Left renal cortex interstitium (tissue), 4 donors: ENCODE measurements at regions not wholly inside any gene's neighbourhood (a gene's known extent, or its start where the extent isn't known, plus 50 kb on each side); places are given as distances from the start of the nearest gene placed in this dataset.

Experiments
- DNase-seq, 4 donors: peaks; one replicate each; pipeline ENCODE4 v3.0.0-alpha.2; 2013; ENCODE audit warnings: low read depth in 4 of 4, low spot score in 2 of 4, missing footprints in 1 of 4

DNA sequence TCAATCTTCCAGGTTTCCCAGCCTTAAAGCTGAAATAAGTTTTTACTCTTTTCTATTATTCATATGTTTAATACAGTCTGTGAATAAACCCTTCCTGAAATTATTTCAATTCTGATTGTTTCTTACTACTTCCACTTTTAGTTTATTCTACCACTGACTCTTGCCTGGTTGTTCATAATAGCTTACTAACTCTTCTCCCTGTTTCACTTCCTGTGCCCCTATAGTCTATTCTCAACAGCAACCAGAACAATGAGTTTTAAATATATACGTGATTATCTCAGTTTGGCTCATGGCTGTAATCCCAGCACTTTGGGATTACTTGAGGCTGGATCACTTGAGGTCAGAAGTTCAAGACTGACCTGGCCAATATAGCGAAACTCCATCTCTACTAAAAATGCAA, 408.0 kb upstream of the SPOCK3 start:
- DNase-seq: no peak

DNA sequence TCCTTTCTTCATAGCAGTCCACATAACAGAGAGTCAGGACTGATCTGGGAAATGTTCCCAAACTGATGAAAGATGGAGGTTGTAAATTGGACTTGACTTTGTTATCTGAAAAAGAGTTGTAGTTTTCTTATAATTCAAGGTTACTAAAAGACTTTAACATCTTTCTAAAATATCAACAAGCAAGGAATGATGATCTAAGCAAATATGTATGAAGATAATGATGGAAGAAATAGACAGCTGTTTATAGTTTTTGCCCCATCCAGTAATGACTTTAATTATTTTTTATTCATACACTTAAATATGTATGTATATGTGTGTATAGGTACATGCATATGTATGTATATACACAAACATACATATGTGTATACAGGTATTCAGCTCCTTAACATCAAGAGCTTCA, 411.1 kb upstream of the SPOCK3 start:
- DNase-seq: no peak

DNA sequence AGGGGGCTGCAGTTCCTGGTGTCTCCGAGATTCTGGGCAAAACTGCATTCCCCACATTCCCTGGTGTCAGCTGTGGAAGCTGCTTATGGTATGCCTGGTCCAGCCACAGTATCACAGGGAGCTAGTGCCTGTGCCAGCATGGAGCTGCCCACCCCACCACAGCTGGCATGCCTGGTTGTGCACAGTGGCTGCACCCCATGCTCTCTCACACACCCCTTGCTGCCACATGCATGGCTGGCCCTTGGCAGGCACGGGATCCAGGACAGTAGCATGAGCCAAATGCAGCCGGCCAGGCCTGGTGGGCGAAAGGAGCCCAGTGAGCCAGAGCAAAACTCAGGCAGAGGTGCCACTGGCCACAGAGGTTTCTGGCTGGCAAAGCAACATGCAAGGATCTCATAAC, 418.0 kb upstream of the SPOCK3 start:
- no peak for DNase-seq

DNA sequence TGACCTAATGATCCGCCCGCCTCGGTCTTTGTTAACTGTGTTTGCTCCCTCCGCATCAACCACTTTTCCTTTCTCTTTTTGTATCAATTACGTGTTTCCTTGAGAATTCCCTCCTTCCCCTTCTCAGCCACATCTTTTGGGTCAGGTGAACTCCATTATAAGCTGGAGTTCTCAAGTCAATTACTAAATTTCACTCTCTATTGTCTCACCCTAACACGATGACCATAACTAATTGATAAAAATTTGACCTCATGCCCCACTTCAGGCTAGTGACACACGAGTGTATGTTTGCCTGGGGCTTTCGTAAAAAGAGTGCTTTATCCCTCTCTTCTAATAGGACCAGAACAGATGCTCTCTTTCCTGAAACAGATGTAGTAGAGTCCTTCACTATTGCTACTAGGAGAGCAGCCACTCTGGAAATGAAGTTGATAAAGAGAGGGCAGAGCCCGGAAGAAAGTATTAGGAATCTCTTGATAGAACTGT, 403.6 kb upstream of the ANXA10 start:
- DNase-seq: no peak

DNA sequence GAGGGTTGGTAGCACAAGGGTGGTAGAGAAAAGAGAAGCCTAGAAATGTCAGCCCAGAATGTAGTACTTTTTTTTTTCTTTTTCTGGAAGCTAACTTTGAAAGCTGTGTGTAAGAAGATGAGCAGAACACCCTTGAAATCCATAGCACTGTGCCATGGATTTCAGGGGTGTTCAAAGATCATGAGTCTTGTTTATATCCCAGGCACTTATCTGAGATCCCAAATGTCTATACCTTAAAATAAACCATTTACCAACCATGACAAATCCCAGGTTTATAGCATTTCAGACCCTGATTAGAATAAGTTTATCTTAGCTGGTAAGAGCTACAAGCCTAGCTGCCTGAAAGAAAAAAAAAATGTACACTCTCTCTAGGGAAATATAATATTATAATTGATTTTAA, 389.9 kb upstream of the ANXA10 start:
- DNase-seq: no peak

DNA sequence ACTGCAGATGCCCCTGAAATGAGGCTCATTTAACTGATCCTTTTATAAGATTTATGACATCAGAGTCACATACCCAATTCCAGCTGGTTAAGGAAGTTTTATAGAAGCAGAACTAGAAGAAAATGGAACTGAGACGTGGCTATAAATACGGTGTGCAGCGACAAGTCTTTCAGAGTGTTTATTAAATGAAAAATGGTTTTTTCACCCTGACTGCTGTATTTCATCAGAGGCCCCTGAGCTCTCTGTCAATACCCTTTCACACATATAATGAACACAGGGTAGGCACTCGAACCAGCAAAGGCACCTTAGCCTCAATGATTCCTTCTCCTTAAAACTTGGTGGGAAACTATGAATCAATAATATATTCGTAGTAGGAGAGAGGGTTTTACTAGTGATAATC, 380.8 kb upstream of the ANXA10 start:
- DNase-seq: no peak

DNA sequence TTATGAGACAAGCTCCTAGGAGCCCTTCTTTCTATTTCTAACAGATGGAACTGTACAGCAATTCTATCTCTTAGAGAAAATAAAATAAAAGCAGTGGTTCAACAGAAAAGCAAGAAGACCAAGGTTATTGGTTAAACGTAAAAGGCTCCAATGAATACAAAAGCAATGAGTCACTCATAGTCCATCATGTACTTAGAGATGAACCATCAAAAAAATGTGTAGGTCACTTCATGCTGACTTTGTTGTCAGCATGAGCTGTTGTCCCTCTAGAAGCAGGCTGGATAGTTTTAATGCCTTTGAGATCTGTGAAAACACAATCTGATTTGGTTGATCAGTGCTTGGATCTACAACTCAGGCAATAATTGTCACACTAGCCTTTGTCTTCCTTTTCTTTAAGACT, 378.6 kb upstream of the ANXA10 start:
- DNase-seq: no peak

DNA sequence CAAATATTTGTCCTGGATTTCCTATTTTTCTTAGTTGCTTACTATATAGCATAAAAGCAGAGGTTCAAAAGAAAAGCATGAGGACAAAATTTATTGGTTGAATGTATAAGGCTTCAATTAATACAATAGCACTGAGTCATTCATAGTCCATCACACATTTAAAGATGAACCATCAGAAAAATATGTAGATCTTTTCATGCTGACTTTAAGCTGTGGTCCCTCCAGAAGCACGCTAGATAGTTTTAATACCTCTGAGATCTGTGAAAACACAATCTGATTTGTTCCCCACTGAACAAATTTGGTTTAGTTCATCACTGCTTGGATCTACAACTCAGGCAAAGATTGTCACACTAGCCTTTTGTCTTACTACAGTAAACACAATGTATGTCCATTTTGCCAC, 377.2 kb upstream of the ANXA10 start:
- no peak for DNase-seq

DNA sequence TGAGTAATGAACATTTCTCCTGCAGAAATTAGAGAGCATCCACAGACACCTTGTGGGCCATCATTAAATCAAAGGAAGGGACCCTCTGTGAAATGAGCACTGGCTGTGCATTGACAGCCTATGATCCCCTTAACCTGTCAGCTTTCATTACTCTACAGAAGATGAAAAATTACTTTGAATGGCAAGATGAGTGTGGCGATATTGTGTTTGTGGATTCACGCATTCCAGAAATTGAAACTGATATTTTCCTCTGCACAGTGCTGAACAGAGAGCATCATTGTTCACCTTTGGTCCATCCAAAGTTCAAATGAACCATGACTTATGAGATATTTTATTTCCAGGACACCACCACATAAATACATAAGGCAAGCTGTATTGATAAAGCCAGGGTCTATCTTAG, 374.8 kb upstream of the ANXA10 start:
- DNase-seq: no peak

DNA sequence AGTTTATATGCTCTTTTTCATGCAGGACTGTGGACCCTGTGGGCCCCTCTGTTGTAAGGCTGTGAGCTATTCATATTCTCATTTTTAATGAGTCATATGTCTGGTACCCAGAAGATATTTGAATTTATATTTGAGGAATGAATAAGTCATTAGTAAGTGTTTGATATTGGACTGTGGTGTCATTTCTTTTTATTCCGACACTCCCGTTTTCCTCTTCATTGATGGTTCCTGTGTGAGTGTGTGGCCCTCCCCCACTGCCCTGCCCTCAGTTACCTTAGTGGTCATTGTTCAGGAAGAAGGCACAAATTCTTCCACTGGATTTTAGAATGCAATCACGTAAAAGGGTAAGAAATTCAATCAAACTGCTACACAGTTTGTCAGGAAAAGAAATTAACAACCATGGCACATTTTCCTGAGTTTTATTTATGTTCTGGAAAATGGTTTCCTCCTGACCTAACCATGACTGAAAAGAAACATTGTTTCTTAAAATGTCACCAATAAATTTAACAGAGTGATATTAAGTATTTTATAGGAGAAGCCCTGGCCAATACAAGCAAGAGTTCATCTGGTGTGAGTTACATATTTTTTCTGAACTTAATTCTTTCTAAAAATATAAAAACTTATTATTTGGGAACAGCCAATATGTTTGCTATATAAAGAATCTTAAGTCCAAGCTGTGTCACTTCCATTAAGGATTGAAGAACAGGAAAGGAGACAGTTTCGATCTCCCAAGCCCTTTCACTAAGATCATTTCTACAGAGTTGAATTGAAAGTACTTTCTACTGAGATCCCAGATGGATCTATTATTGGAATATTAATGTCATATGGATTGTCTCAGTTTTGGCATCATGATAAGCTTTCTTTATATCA, 370.5 kb upstream of the ANXA10 start:
- DNase-seq: no peak

DNA sequence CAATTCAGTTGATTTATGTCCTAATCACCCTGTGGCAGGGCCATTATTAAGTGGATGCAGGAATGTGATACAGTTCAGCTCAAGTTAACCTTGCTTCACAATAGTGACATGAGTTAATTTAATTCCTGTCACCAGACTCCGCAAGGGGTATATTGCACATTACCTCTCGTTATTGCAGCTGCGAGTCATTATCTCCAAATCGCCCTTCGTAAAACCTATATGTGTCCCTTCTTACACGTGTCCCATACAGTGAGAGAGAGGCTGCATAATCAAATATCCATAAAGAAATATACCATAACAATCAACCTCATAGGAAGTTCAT, 369.9 kb upstream of the ANXA10 start:
- no peak for DNase-seq

DNA sequence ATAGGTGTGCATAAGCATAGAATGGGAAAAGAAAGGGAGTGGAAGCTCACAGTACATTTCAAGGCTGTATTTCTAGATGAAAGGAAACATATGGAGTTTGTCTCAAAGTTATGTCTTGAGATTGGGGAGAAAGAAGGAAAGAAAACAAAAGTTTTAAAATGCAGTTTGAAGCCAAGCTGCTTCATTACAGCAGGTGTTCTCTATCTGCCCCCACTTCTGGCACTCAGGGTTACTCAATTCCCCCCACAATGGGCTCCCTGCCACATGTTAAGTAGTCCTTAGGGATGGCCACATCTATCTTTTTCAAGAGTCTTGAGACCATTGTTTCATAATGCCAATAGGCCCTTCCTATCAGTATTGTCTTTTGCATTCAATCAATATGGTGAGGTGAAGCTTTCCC, 367.4 kb upstream of the ANXA10 start:
- no peak for DNase-seq

DNA sequence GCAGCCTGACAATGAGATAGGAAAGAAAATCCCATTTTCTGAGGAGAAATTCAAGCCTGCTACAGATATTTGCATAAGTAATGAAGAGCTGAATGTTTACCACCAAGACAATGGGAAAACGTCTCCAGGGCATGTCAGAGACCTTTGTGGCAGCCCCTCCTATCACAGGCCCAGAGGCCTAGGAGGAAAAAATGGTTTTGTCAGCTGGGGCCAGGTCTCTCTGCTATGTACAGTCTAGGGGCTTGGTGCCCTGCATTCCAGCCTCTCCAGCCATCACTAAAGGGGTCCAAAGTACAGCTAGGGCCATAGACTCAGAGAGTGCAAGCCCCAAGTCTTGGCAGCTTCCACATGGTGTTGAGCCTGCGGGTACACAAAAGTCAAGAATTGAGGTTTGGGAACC, 361.6 kb upstream of the ANXA10 start:
- no peak for DNase-seq

DNA sequence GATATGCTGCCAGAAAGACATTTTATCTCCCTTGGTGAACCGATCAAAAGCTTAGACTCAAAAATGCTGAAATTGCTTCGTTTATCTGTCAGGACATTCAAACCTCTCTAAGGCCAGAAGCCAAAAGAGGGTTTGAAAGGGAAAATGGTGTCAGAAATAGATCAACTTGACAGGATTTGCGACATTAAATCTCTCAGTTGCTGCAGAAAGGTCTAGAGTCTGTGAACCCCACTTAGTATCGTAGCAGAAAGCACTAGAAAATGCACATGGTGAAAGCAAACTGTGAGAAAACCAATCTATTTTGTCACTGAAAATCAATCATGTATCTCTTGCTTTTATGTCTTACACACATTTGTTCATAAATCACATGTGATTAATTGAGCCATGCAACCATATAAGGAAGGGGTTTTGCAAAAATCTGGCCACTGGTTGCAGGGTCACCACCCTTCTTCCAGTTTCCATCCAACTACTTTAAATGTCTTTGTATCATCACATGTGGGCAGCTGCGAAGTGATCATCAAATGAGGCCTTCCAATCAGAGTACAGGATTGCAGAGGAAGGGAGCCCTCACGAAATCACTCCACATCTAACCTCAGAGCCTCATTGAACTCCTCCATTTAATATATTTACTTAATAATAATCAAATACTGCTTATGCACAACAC, 347.2 kb upstream of the ANXA10 start:
- DNase-seq: no peak

DNA sequence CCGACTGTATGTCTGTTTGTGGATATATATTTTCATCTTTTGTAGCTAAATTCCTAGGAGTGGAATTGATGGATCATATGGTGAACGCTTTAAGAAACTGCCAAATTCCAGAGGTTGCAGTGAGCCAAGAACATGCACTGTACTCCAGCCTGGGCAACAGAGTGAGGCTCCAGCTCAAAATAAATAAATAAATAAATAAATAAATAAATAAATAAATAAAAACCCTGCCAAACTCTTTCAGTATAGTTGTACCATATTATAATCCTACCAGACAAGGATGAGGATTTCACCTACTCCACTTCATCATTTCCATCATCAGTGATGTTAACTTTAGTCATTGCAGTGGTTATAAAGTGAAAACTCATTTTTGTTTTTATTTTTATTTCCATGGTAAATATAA, 325.1 kb upstream of the ANXA10 start:
- no peak for DNase-seq

DNA sequence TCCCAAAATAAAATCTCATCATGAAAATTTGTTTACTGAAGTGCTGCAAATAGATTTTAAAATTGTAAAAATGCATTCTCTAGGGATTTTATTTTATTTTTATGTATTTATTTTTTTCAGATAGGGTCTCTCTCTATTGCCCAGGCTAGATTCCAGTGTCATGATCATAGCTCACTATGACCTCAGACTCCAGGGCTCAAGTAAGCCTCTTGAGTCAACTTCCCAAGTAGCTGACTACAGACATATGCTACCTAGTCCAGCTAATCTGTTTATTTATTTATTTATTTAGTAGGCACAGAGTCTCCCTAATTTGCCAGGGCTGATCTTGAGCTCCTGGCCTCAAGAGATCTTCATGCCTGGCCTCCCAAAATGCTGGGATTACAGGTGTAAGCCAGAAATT, 317.7 kb upstream of the ANXA10 start:
- no peak for DNase-seq

DNA sequence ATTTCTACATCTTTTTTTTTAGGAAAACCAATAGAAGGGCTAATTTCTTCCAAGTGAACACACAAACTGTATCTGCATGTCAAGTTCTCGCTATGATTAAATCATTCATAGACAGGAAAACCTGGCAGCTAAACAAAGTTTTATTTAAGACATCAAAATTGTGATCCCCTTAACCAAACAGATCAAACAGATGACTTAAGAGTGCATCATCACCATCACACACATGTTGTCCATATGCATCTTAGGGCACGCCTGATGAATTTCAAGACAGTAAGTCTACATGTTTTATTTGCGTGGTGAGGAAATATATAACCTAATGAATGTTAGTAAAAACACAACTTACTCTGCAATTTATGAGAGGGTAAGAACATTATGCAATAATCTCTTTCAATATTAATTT, 317.0 kb upstream of the ANXA10 start:
- no peak for DNase-seq

DNA sequence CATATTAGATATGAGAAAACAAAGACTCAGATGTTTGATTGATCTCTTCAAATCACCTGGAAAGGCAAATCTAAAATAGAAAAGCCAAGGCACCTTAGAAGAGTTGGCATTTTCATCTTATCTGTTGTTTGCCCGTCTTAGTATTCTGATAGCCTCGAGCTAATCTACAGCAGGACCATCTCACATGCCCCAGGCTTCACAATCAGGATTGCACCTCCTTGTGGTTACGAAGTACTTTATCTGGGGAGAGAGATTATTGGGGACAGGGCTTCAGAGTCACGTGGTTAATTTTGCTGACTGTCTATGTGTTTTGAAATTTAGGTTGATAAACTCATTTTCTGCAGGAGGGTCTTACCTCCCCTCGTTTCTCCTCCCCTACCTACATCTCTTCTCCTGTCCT, 313.1 kb upstream of the ANXA10 start:
- DNase-seq: no peak

DNA sequence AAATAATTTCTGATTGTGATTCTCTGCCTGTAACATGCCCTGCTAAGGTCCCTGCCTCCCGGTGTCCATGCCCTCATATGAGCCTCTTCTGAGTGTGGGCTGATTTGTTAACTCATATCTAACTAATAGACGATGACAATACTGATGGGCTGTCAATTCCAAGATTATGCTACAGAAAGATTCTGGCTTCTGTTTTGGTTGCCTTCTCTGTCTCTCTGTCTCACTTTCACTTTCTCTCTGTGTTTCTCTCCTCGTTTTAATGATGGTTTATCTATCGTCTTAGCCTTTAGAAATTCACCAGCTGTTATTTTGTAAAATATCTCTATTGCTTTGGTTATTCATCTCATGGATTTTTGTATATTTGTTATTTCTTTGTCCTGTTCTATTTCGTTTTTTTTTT, 312.5 kb upstream of the ANXA10 start:
- DNase-seq: no peak

DNA sequence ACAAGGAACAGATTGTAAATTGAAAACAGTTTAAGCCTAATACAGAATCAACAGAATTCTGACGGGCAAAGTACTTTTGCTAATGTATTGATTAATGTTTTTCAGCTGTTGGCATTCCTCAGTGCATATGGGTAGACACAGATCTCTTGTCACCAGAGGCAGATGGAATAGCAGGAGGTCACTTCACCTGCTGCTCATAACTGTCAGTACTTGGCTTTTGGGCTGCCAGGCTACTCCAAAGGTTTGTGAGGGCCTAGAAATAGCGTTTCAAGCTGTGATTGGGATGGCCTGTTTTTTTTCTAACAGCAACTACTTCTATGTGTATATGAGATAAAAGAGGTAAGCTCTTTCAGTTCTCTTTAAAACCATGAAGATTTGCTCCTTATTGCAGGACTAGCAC, 307.5 kb upstream of the ANXA10 start:
- DNase-seq: no peak

DNA sequence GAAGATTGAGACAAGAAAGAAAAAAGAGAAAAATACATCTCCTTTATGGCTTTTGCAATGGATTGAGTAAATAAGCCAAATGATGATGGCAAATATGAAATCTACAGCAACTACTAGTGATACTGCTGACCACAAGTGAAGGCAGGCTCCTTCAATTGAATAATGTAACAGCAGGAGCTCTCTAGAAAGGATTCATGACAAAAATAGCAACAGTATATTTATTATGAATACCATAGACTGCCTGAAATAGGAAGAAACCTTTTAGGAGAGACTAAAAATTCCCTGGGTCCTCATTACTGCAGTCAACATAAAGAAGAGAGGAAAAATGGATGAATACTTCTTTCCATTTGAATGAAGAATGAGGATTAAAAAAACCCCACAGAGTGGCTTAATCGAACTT, 306.8 kb upstream of the ANXA10 start:
- no peak for DNase-seq

DNA sequence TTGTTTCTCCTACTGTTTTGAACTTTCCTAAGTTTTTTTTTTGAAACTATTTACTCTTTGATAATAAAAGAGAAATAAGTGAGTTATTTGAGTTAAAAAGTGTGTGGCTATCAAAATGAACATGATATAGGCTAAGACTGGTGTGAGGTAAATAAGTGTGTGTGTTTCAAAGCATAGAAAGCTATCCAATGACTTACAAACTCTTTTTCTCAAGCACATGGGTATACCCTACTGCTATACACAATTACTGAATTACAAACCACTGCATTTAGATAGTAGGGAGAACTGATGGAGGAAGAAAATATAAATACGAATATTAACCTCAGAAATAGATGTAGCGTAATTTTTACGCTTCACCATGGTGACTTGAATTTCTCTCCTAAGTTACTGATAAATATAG, 305.8 kb upstream of the ANXA10 start:
- DNase-seq: no peak

DNA sequence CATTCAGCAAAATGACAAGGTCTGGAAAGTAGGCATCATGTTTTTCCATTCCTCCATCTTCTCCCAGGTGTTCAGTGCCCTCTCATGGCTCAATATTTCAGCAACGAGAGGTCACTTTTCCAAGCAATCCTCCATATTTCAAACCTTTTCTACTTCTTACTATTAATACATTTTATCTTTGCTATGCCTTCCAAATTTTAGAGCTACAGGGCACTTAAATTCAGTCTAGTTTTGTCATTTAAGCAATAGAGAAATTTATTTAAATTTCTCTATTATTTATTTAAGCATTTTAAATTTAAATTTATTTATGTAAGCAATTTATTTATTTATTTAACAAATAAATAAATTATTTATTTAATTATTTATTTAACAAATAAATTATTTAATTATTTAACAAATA, 305.1 kb upstream of the ANXA10 start:
- no peak for DNase-seq
